HG03045 (cell line): ENCODE measurements at regions not wholly inside any gene's neighbourhood (a gene's known extent, or its start where the extent isn't known, plus 50 kb on each side); places are given as distances from the start of the nearest gene placed in this dataset.
"Not testable (repeated sequence)": the region's sequence is repeated elsewhere in the genome, so short reads cannot be mapped to it uniquely, and the experiment has no call there.

Experiments
- ATAC-seq: cut with Tn5 transposase; IDR thresholded peaks from one replicate; pipeline ENCODE4 v1.9.1; 2021; ENCODE audit warnings: mild to moderate bottlenecking, moderate library complexity; ENCODE audit not compliant: unreplicated experiment

GRCh38 chr5:110917161-110917875 is 154.2 kb upstream of the TSLP start:
- ATAC-seq: no peak

DNA sequence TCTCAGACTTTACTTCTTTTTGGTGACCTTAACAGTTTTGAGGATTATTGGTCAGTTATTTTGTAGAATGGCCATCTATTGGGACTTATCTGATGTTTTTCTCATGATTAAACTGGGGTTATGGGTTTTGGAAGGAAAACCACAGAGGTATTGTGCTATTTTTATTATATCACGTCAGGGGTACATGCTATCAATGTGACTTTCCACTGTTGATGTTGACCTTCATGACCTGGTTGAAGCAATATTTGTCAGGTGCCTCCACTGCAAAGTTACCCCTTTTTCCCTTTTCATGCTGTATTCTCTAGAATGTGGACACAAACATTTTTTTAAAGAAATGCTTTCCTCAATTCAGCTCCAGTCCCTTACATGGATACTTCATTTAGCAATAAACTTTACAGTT is 152.8 kb upstream of the TSLP start:
- no peak for ATAC-seq

GRCh38 chr5:110923971-110924370 is 147.5 kb upstream of the TSLP start:
- no peak for ATAC-seq

DNA sequence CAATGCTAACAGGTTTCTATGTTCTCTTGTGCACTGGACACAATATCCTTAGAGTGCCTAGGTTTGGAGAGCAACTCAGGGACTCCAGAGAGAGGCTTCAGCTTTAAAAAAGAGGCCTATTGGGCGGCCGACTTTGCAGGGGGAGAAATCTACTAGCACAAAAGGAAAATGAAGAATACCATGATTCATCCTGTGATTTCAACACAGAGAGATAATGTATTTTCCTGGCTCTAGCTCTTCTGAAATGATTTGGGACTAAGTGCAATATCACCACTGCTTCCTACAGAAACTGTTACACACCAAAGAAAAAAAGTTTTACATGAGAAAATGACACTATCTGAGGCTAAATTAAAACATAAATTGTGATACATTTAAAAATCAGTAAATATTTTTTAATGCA is 146.1 kb upstream of the TSLP start:
- ATAC-seq: no peak

GRCh38 chr5:110925916-110926315 is 145.6 kb upstream of the TSLP start:
- ATAC-seq: no peak

GRCh38 chr5:110932755-110933488 is 138.6 kb upstream of the TSLP start:
- ATAC-seq: peak; percentile 91

DNA sequence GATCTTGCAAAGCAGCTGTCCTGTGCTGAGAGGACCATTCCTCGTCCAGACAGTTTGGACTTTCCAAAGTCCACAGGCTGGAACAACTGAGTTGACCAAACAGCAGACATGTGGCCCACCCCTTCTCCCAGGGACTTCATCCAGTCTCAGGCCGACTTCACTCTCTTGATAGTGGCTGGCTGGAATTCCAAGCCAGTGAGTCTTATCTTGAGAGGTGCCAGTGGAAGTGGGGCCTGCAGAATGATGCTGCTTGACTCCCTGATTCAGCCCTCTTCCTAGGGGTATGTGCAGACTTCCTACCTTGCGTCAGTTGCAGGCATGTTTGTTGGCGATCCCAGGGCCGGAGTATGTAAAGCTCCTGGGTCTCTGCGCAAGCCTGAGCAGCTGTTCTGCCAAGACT is 131.4 kb upstream of the TSLP start:
- no peak for ATAC-seq

DNA sequence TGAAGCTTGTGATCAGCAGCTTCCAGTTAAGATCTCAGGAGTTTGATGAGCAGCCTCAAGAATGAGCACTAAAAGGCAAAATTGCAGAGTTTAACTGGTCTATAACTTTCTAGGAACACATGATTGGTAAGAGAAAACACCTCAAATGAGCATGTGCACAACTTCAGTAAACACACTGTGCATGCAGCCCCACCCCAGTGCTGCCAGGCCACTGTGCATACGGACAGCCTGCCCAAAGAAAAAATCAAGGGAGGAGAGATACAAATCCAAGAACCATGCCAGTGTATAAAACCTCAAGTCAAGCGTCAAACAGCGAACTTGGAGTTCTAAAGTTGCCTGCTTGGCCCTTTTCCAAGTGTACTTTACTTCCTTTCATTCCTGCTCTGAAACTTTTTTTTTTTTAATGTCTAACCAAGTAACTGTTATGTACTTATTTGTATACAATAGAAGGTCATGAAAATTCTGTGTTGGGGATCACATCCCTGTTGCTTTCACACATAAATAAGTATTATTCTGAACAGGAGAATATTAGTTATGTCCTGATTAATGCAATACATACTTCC is 125.6 kb upstream of the TSLP start:
- no peak for ATAC-seq

DNA sequence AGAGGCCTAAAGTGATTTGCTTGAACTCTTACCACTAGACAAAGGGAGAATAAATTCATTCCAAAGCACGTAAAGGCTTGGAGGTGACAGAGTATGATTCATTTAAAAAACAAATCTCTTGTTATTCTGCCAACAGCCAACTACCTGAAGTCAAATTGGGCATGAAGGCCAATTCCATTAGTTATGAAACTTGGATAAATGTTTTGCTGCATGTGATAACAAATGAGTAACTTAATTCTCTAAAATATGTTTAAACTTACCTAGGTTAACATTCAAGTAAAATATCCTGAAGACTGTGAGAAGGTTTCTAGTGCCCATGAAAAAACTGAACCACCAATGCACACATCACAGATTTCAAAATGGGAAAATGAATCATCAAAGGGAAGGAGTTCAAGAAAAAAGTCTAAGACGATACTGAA is 120.1 kb upstream of the TSLP start:
- ATAC-seq: no peak

- ATAC-seq: no peak
Observed at GRCh38 chr5:110956280-110956912, 115.1 kb upstream of the TSLP start.

- no peak for ATAC-seq
Observed at GRCh38 chr5:110956913-110957813, 114.3 kb upstream of the TSLP start.

GRCh38 chr5:110957934-110958333 is 113.6 kb upstream of the TSLP start:
- ATAC-seq: no peak

DNA sequence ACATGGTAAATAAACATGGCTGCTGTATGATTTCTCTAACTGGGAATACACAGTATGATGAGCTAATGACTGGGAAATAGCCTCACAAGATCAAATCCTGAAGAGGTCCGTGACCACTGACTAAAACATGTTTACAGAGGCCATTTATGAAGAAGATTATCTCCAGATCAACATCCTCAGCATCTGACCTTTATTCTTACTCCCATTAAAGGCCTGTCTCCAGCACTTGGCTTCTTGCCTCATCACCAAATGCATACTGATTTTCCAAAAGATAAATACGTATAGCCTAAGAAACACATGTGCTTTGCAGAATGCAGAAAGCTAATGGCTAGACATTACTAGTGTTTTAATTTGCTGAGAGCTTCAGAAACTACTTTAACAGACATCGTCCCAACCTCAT is 108.0 kb upstream of the TSLP start:
- no peak for ATAC-seq

DNA sequence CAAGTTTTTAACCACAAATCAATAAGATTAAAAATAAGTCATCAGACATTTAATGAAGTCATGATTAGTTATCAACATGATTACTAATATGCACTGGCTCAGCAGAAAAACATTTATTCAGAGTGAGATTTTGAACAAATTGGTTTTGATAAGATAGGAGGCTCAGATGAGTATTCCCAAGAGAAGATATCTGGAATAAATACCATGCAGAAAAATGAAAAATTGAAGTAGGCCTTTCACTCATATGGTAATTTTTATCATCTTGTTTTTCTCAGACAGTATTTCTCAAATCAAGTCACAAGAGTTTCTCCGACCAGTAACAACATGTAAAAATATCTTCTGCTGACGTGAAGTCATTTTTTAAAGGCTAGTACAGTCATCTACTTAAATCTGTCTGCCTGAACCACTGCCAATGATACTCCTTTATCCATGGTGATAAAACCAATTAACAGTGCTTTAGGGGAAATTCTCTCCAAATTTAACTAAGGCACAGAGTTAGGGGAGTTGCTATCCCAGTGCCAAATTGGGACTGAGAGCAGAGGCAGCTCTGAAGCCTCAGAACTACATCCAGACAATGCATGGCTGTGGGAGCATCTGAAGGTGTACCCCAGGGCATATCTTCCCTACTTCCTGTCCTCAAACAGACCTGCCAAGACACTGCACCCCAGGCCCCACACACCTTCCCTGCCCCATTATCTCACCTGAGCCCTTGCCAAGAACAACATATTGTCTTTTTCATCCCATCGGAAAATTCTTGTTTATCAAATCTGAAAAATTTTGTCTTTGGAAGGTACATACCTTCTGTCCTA is 105.5 kb upstream of the TSLP start:
- no peak for ATAC-seq

GRCh38 chr5:110968246-110969005 is 103.1 kb upstream of the TSLP start:
- no peak for ATAC-seq

DNA sequence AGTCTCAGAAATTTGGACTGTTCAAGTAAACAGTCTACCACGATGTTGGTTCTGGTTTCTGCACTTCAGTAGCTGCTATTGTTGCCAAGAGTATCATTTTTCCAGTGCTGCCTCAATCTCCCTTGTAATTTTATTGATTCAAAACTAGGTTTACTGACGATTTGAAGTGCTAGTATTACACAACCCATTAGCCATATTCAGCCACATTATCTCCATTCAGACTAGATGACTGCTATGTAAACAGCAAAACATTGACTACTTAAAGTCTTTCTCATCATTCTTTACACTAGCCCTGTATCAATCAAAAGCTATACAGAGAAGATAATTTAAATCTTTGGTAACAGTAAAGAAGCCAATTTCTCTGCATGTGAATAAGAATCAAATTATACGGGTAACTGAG is 102.0 kb upstream of the TSLP start:
- no peak for ATAC-seq

GRCh38 chr5:110973510-110973909 is 98.0 kb upstream of the TSLP start:
- no peak for ATAC-seq

DNA sequence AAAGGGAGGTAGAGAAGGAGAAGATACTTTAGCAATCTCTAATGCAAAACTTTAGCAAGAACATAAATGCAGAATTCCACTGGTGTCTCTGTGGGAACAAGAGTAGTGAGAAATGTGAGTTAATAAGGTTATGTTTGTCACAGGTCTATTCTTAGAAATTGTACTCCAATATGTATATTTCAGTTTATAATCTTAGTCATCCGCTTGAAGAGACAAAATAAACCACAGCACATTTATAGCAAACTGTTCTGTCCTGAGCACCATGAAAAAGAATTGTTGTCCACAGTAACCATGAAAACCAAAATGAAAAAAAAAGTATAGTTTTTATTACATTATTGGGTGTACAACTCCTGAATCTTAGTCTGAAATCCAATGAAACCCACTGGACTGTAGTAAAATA is 93.6 kb upstream of the TSLP start:
- no peak for ATAC-seq

DNA sequence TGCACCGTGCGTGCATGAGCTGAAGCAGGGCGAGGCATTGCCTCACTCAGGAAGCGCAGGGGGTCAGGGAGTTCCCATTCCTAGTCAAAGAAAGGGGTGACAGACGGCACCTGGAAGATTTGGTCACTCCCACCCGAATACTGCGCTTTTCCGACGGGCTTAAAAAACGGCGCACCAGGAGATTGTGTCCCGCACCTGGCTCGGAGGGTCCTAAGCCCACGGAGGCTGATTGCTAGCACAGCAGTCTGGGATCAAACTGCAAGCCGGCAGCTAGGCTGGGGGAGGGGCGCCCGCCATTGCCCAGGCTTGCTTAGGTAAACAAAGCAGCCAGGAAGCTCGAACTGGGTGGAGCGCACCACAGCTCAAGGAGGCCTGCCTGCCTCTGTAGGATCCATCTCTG is 85.6 kb upstream of the TSLP start:
- ATAC-seq: not testable (repeated sequence)
